ENCODE measurements at regions not wholly inside any gene's neighbourhood (a gene's known extent, or its start where the extent isn't known, plus 50 kb on each side); places are given as distances from the start of the nearest gene placed in this dataset.

DNA sequence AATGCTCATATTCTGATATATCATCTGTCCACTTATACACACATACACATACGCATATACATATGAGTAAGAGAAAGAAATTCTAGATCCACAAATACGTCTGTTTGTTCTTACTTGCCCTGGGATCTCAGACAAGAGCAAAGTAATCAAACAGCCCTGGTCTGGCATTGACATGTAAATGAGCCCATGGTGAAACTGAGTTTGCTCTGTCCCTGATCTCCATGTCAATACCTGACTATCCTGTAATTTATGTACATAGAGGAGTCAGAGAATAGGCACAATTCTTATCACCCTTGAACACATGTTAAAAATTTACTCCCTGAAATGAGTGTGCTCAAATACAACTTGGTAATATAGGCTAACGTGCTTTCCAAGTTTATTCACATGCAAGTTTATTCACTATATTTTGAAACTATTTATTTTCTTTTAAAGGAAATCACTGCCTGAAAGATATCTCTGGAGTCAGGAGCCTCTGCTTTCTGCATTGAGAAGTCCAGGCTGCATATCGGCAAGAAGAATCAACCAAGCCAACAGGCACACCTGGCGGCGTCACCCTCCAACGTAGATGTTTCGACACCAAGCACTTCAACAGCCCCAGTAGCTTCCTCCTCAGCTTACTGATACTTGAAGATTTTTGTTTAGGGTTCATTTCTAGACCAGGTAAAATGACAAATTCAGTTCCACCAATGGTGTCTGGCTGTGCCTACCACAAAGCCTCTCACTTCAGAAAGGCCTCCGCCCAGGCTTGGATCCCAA lies 100.6 kb downstream of the CMPK2 start:
- peak; percentile 65 for DNase-seq

DNA sequence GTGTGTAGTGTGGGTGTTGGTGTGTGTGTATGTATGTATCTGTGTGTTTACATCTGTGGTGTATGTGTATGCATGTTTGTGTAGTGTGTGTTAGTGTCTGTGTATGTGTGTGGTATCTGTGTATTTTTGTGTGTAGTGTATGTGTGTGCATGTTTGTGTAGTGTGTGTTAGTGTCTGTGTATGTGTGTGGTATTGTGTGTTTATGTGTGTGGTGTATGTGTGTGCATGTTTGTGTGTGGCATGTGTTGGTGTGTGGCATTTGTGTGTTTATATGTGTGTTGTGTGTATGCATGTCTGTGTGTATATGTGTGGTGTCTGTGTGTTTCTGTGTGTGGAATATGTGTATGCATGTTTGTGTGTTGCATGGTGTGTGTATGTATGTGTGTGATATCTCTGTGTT lies 96.4 kb downstream of the CMPK2 start:
- no peak for DNase-seq

DNA sequence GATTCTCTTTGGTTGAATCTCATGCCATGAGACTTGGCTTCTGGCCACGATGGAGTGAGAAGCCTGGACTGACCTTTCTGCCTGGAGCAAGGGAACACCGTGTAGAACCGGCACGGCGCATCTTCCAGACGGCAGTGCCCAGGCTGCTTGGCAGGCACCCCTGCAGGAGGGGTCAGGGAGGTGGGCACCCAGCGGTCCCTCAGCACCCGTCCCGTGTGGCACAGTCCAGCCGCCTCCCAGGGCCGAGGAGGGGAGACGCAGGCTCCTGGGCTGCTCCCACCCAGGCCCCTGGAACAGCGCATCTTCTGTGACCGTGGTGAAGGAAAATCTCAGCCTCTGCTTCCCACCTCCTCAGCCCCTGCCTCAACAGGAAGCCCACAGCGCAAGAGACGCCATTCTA lies 95.7 kb downstream of the CMPK2 start:
- no peak for DNase-seq

DNA sequence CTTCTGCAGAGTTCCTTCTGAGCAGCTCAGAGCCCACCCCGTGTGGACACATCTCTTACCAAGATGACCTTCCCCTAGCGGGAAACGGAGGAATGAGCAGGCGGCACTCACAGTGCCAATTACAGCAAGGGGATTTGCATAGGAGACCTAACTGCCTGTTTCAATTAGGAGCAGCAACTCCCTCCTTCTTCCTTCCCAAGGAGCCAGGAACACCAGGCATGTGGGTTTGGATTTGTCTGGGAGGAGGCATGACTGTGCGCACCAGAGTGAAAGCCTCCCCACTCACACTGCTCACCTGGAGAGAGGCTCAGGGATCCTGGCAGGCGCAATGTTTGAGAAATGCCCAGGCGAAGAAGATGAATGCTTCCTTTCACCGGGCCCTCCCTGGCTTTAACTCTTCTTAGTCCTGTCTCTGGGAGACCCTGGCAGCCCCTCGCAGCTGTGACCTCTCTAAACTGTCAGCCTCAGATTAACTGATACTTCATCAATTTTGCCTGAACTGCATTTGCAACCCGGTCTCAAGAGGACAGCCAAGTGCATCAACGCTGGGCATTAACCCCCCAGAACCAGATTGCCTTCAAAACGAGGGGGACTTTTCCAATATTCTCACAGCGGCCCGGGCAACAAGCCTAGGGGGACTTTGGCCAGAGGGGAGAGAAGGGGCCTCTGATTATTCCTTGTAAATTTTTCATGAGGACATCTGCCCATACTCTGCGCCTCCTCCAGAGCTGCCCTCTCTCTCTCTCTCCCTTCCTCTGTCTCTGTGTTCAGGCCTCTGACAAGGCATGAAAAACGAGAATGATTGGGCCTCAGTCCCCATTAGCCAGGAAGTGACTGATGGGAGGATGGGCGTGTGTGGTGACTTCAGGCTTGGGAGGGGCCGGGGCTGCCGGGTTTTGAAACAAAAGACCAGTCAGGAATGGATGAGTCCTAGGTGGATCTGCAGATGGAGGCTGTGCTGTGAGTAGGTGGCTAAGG lies 93.8 kb downstream of the CMPK2 start:
- peak; percentile 6 for DNase-seq

DNA sequence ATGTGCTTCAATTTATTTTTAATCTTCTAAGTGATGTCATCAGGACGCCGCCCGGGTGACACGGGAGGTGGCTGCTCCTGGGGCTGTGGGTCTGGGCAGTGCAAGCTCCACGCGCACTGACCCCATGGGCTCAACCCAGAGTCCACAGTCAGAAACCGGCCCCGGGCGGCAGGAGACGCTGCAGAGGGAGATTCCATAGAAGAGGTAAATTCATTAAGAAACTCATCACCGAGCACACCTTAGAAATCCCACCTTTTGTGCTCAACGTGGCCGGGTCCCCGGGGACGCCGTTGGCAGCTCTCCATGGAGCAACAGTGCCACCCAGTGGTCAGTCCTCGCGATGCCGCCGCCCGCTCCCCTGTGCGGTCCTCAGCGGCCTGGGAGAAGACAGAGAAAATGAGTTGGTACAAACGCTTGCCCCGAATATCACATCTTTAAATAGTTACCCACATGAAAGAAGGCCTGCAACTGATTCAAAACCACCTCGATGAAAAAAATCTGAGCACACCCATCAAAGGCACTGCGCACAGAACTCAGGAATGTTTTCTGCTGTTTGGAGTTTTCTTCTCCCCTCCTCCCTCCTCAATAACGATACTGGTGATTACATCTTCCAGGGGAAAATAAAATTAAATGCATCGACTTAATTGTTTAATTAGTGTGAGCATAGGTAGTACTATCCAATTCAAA lies 92.6 kb downstream of the CMPK2 start:
- DNase-seq, result peak; percentile 12

DNA sequence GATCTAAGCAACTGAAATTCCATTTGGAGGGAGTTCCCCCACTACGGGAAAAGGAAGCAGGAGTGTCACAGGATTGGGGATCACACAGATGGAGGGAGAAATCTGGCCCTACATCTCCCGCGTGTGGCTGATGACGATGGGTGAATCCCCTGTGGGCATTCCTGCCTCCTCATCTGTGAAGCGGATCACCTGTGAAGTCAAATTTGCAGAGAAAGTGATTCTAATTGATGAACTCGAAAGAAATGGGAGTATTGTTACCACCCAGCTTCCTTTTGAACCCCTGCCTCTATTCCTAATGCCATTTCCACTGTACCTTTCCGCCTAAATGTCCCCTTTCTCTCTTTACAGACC lies 92.0 kb downstream of the CMPK2 start:
- DNase-seq, result no peak

DNA sequence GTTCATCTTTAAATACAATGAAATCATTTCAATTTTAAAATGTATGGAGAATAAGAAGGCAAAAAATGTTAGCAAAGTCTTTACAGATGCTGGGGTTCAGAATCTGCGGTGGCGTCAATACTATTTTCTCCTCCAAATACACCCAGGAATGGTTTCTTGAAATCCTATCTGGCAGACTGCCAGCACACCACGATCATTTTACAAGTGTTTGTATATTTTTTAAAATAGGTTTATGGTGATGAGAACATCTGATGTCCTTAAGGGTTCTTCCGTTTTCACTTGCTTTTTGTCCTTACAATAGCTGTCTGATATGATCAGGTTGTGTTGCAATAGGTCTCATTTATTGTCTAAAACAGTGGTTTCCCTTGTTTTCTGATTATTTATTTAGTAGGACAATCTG lies 89.6 kb downstream of the CMPK2 start:
- no peak for DNase-seq

DNA sequence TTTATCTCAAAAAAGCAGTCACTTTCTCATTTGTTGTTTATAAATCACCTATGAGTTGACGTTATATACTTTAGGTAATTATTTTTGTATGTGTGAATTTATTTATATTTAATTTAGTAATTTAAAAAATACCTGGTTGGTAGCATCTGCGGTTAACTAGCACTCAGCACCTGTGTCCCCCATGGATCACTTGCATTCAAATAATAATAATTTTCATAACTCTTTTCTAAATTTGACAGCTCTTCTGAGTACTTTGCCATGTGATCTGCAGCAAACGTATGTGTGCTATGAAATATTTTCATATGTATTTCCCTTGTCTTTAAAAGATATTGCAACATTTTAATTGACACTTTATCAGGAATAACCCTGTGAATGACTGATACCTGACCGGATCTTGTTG lies 88.1 kb downstream of the CMPK2 start:
- DNase-seq, result no peak

DNA sequence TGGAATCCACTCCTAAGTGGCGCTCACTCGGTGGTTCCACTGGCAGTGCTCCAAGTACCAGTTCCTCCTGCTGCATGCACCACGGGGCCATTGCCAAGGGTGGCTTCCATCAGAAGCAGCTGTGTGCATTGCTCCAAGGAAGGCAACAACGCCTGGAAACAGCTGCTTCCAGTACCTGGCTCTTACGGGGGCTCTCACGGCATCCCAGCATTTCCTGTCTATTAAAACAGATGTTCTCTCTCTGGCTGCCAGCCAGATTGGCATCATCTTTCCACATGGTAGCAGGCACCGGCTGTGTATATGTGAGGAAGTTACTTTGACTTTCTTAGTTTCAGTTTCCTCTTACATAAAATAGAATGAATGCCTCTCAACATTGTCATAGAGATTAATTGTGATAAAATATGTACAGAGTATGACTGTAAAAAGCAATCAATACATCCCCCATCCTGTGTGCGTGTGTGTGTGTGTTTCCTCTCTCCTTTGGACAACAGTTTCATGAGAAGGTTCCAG lies 84.9 kb downstream of the CMPK2 start:
- DNase-seq, result peak; percentile 86

DNA sequence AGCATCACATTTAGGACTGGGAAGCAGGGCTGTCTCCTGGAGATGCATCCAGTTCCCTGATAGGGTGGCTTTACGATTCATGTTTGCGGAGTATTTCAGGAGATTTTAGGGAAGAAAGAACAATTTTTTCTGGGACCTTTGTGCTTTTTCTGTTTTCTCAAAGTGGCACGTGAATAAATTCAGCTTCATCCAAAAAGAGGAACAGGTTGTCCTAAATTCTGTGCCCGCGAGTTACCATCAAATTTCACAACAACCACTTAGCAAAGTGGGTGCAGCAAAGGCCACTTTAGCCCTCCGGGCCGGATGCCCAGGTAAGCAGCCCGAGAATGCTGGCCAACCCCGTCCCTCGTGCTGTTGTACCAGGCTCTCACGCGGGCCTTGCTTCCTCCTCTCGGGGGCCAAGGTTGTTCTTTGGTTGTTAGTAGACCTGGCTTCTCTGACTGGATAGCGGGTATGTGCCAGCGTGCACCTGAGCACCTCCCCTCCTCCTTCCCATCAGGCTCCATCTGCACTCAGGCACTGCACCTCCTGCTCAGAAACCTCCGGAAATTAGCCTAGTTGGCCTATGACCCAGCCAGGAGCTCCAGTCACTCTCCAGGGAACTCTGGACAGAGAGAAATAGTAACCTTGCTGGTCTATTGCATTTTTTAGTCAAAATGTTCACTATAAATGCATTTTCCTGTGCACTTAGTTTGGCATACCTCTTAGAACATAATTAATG lies 83.0 kb downstream of the CMPK2 start:
- no peak for DNase-seq

DNA sequence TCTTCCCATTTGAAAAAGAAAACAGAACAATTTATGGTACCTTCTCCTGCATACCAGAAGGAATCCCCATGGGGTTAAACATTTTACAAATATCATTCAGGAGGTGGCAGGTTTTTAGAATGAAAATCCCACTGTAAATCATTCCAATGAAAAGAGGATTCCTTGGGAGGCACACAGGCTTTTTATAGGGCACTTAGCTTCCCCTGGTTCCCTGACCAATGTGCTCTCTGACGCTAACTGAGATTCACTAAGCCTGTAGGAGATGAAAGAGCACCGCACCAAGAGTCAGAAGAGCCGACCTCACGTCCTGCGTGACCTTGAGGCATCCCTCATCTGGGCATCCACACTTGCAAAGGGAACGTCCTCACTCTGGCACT lies 82.5 kb downstream of the CMPK2 start:
- DNase-seq, result no peak

DNA sequence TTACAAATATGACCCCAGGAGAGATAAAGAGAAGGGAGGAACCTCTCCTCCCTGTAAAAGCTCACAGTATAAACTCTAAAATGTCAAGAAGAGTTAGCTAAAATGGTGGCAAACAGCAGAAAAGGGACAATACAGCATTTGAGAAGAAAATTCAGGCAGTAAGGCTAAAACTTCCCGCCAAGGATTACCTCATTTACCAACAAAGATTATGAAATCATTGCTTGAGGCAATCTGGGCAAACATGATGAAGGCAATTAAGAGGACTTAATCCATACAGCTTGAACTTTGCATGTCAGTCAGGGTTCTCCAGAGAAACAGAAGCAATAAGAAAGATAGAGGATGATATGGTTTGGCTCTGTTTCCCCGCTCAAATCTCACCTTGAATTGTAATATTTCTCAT lies 81.4 kb downstream of the CMPK2 start:
- no peak for DNase-seq

DNA sequence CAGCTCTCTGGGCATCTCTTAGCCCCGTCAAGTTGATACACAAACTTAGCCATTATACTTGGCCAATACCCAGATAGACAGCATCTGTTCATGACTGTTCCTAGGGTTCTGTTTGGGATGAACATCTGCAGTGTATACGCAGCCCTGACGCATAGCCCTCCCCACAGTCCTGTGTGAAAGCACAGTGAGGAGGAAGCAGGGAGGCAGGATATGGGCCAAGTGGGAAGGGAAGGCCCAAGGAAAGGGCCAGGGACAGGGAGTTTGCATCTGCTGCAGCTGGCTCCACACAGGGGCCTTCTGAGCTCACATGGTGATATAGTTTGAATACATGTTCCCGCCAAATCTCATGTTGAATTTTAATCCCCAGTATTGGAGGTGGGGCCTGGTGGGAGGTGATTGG lies 80.2 kb downstream of the CMPK2 start:
- no peak for DNase-seq

DNA sequence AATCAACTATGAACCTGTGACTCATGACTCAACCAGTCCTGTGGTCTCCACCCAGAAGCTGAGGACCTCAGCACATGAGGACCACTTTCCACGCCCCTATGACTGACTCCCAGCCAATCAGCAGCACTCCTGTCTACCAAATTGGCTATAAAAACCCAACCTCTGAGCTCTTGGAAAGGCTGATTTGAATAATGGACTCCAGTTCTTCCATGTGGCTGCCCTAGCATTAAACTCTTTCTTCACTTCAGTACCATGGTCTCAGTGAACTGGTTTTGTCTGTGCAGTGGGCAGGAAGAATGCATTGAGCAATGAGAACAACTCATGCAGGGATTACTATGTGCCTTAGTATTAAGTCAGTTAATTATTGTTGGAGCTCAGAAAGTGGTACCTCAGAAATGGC lies 78.3 kb downstream of the CMPK2 start:
- no peak for DNase-seq

DNA sequence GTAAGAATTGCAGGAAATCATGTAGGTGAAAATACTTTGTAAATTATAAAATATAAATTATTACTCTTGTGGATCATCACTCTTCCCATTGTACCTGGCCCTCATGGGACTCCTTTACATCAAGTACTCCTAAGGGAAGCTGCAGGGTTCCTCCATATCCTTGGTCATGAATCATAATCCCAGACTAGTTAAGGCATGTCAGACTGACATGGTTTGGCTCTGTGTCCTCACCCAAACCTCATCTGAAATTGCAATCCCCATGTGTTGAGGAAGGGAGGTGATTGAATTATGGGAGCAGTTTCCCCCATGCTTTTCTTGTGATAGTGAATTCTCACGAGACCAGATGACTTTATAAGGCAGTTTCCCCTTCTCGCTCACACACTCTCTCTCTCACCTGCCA lies 77.1 kb downstream of the CMPK2 start:
- DNase-seq, result no peak

DNA sequence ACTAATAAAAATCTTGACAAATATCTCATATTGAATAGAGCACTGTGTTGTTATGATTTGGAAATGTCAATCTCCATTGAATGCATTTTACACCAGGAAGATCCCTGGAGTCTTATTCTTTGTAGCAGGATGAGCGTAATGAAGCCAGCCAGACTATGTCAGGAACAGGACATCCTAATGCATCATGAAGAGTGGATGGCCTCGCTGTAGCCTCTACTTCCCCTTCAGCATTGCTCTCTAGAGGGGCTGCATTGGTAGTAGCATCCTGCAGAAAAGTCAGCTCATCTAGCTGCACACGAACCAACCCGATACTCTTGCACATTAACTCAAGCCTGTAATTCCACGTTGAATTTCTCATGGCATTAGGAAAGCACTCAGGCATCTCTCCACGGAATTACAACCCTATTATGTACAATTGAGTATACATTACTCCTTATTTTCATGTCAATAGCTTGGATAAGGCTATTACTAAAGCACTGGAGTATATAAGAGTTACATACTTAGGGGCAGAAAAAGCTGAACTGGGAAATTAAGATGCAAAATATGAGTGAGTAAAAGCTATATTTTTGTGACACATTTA lies 76.1 kb downstream of the CMPK2 start:
- DNase-seq, result no peak

DNA sequence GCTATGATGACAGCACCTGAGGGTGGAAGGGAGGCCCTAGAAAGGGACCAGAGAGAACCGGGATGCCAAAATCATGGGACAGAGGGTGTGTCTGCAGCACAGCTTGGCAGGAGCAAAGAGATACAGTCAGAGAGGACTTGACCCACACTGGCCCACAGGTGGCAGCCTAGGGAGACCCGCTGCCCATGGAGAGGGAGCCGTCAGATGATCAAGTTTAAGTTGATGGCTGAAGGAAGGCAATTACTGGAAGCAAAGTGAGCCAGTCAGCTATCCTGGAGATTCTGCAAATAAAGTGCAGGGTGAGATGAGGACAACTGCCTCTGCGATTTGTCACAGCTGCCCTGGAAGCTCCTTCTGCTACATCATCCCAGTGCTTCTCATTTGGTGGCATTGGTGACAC lies 74.0 kb downstream of the CMPK2 start:
- DNase-seq, result no peak

DNA sequence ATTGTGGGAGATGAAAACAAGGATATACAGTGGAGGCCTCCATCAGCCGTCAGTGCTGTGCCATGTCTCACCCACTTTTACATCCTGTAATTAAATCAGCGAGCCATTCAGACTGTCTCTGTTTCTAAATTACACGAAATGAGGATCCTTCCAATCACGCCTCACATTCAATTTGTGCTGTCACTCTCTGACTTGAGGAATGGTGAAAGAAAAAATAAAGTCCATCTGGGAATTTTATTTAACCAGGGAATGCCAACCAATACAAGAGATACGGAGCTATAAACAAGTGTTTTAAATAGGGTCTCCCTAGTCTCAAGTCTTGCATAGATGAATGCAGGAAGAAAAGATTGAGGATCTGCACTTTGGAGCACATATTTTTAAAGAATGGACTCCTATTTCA lies 72.8 kb downstream of the CMPK2 start:
- no peak for DNase-seq

DNA sequence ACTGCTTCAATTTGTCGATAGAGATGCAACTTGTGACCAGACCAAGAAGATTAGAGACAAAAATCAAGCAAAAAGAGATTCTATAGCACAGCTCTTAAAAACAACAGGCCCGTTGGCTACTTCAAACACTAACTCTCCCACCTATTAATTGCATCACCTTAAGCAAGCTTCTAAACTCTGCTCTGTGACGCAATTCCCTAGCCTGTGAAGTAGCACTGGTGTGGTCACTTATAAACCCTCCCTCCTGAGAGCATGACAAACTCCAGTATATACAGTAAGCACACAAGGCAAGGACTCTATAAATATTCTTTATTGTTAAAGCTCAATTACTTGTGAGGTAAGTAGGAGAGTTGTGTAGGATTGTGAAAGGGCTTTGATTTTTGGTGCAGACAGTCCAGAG lies 72.3 kb downstream of the CMPK2 start:
- peak; percentile 21 for DNase-seq

DNA sequence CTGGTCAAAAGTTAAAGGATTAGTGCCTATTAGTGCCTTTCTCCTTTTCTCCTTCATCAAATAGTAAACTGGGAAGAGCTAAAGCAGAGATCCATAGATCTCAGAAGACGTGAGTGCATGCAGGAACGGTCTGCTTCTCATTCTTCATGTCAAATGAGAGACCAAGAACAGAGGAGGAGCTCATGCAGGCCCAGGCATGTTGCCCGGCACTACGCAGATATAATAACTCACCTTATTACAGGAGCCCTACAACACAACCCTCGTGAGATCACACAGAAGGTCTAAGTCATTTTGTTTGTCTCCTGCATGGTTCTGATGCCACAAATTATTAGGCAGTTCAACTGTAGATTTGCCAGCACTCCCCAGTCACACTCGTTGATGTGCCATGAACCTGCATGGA lies 71.8 kb downstream of the CMPK2 start:
- no peak for DNase-seq

DNA sequence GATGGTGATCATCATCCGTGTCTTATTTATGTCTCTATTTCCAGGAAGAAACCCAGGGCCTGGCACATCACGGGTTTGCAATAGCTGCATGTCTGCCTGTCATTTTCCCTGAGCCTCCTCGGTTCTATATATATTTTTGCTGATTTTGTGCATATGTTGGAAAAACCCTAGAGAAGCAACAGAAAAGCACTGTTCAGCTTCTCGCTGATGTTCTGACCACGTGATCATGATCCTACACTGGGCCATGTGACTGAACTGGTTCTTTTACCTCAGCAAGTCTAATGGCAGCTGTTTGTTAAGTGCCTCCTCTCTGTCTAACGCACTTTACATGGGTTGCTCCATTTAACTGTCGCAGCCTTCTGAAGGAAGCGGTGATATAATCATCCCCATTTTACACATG lies 71.3 kb downstream of the CMPK2 start:
- no peak for DNase-seq
